Neural cell (in vitro differentiated cells): ENCODE measurements at regions not wholly inside any gene's neighbourhood (a gene's known extent, or its start where the extent isn't known, plus 50 kb on each side); places are given as distances from the start of the nearest gene placed in this dataset.

Experiments used
- H2AFZ ChIP-seq: fragments of 200-600, 300-800 bp; sonication (generic), shearing (Covaris generic); 2 replicates; pipeline ENCODE4 v1.6.0; 2014; ENCODE audit warnings: low read depth, mild to moderate bottlenecking, antibody characterized with exemption, low read length, moderate library complexity
- H3F3A ChIP-seq: fragments of 200-600 bp; shearing (Covaris generic); 2 replicates; pipeline ENCODE4 v1.6.1; 2016; ENCODE audit warnings: mild to moderate bottlenecking, moderate library complexity, mixed read lengths, antibody characterized with exemption, low read length; ENCODE audit not compliant: insufficient read depth, poor library complexity, severe bottlenecking
- H3K27ac ChIP-seq: fragments of 200-600, 300-800 bp; sonication (generic), shearing (Covaris generic); 2 replicates; pipeline ENCODE4 v1.5.1; 2014; ENCODE audit warnings: mild to moderate bottlenecking, low read length, moderate library complexity
- H3K27me3 ChIP-seq: fragments of 300-800, 200-600 bp; sonication (generic), shearing (Covaris generic); 2 replicates; pipeline ENCODE4 v1.6.0; 2014; ENCODE audit warnings: mild to moderate bottlenecking, low read depth, low read length, moderate library complexity; ENCODE audit not compliant: insufficient read depth
- H3K36me3 ChIP-seq: fragments of 300-800, 200-600 bp; sonication (generic), shearing (Covaris generic); 2 replicates; pipeline ENCODE4 v1.5.1; 2014; ENCODE audit warnings: mild to moderate bottlenecking, antibody characterized with exemption, low read length, moderate library complexity; ENCODE audit not compliant: insufficient read depth
- H3K4me2 ChIP-seq: fragments of 300-800, 200-600 bp; sonication (generic), shearing (Covaris generic); 2 replicates; pipeline ENCODE4 v1.6.0; 2014; ENCODE audit warnings: mild to moderate bottlenecking, low read length
- H3K4me3 ChIP-seq: fragments of 300-800, 200-600 bp; sonication (generic), shearing (Covaris generic); 2 replicates; pipeline ENCODE4 v1.5.1; 2014; ENCODE audit warnings: mild to moderate bottlenecking, low read length, moderate library complexity
- H3K79me2 ChIP-seq: fragments of 200-600 bp; shearing (Covaris generic); replicated peaks from 2 replicates; pipeline ENCODE4 v1.6.0; 2014; ENCODE audit warnings: mild to moderate bottlenecking, low read length, moderate library complexity; ENCODE audit not compliant: insufficient read depth
- H3K9ac ChIP-seq: fragments of 300-800, 200-600 bp; sonication (generic), shearing (Covaris generic); 2 replicates; pipeline ENCODE4 v1.6.1; 2016; ENCODE audit warnings: mild to moderate bottlenecking, low read length, mixed read lengths
- H3K9me2 ChIP-seq: fragments of 200-600 bp; shearing (Covaris generic); 2 replicates; pipeline ENCODE4 v1.6.1; 2016; ENCODE audit warnings: mild to moderate bottlenecking, low read length, mixed read lengths; ENCODE audit not compliant: insufficient read depth
- H3K9me3 ChIP-seq: fragments of 200-600, 300-800 bp; sonication (generic), shearing (Covaris generic); 2 replicates; pipeline ENCODE4 v1.6.1; 2016; ENCODE audit warnings: mild to moderate bottlenecking, mixed run types, low read length, moderate library complexity, mixed read lengths
- H4K20me1 ChIP-seq: fragments of 200-600 bp; shearing (Covaris generic); 2 replicates; pipeline ENCODE4 v1.6.1; 2016; ENCODE audit warnings: mild to moderate bottlenecking, mixed run types; ENCODE audit not compliant: insufficient read depth
- EP300 ChIP-seq: fragments of 450-650 bp; conservative IDR thresholded peaks from 2 replicates; pipeline ENCODE4 v1.6.1; 2014; ENCODE audit warnings: antibody characterized with exemption, mild to moderate bottlenecking, moderate library complexity; ENCODE audit not compliant: poor library complexity, severe bottlenecking
- EZH2 ChIP-seq: fragments of 200-600, 300-800 bp; shearing (Covaris generic), sonication (generic); IDR thresholded peaks from 2 replicates; pipeline ENCODE4 v1.6.1; 2014; ENCODE audit warnings: antibody characterized with exemption, low read length, borderline replicate concordance, mild to moderate bottlenecking; ENCODE audit not compliant: insufficient read depth, poor library complexity, severe bottlenecking
- MXI1 ChIP-seq: fragments of 450-650 bp; conservative IDR thresholded peaks from 2 replicates; pipeline ENCODE4 v1.6.1; 2014; ENCODE audit warnings: antibody characterized with exemption, mild to moderate bottlenecking; ENCODE audit not compliant: poor library complexity, severe bottlenecking
- POLR2AphosphoS5 ChIP-seq: IDR thresholded peaks from 2 replicates; pipeline ENCODE4 v1.6.1; 2012
- RAD21 ChIP-seq: fragments of 450-650 bp; conservative IDR thresholded peaks from 2 replicates; pipeline ENCODE4 v1.6.1; 2014; ENCODE audit warnings: antibody characterized with exemption, mild to moderate bottlenecking, moderate library complexity
- SMC3 ChIP-seq: fragments of 450-650 bp; conservative IDR thresholded peaks from 2 replicates; pipeline ENCODE4 v1.6.1; 2014; ENCODE audit warnings: antibody characterized with exemption, mild to moderate bottlenecking, moderate library complexity; ENCODE audit not compliant: poor library complexity
- TAF1 ChIP-seq: IDR thresholded peaks from 2 replicates; pipeline ENCODE4 v1.6.1; 2012; ENCODE audit warnings: low read depth
- TF ChIP-seq, protein P1 (sequence below): fragments of 450-650 bp; IDR thresholded peaks from 2 replicates; pipeline ENCODE4 v1.5.1; 2014; ENCODE audit warnings: antibody characterized with exemption, mild to moderate bottlenecking, moderate library complexity; ENCODE audit not compliant: poor library complexity, severe bottlenecking

DNA sequence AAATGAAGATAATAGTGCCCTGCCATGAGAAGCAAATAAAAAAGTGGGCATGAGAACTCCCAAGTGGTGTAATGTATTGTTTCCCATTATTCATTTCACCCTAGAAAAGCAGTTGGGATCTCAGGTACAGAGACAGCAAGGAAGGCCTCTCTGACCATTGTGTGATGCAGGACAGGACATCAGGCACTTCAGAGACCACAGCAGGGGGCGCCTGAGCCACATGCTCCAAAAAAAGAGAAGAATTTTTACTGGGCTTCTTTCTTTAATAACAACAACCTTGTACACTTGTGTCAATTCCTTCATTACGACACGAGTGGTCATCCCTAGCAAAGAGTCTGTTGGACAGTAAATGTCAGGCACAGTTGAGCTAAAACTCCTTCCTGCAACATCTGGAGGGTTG lies 533.3 kb downstream of the OMA1 start:
- Histone ChIP-seq H3K4me3 (no peak overlapping the region), H3F3A (no peaks in the 10 kb centered on the region), H3K9me3 (no peaks in the 10 kb centered on the region), H3K27me3 (no peaks in the 10 kb centered on the region), H3K9ac (no peak overlapping the region), H3K9me2 (no peaks in the 10 kb centered on the region), H3K27ac (no peak overlapping the region), H2AFZ (no peak overlapping the region), H3K79me2 (no peaks in the 10 kb centered on the region), H3K36me3 (no peaks in the 10 kb centered on the region), H3K4me2 (no peak overlapping the region), H4K20me1 (no peaks in the 10 kb centered on the region)
- no peak for TF ChIP-seq MXI1
- no peak for TF ChIP-seq RAD21
- TF ChIP-seq, protein P1, sequence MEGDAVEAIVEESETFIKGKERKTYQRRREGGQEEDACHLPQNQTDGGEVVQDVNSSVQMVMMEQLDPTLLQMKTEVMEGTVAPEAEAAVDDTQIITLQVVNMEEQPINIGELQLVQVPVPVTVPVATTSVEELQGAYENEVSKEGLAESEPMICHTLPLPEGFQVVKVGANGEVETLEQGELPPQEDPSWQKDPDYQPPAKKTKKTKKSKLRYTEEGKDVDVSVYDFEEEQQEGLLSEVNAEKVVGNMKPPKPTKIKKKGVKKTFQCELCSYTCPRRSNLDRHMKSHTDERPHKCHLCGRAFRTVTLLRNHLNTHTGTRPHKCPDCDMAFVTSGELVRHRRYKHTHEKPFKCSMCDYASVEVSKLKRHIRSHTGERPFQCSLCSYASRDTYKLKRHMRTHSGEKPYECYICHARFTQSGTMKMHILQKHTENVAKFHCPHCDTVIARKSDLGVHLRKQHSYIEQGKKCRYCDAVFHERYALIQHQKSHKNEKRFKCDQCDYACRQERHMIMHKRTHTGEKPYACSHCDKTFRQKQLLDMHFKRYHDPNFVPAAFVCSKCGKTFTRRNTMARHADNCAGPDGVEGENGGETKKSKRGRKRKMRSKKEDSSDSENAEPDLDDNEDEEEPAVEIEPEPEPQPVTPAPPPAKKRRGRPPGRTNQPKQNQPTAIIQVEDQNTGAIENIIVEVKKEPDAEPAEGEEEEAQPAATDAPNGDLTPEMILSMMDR: no peak
- TF ChIP-seq SMC3: no peak
- TF ChIP-seq POLR2AphosphoS5: no peak
- no peak for TF ChIP-seq EZH2

DNA sequence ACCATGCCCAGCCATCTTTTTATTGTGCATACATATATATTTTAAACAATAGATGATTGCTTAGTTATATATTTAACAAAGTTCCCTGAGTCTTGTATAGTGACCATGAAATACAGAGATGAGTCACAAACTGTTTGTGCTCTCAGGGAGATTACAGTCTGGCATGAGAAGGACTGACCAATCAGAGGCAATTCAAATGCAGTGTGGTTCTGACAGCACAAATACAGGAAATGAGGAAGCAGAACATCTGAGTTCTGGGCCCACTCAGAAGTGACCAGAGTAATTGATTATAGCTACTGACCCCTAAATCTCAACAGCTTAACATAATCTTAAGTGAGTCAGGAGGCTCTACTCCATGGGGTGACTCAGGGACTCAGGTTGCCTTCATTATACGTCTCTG lies 534.5 kb downstream of the OMA1 start:
- Histone ChIP-seq H3K27ac (no peak overlapping the region), H4K20me1 (no peaks in the 10 kb centered on the region), H3K9ac (no peak overlapping the region), H3K4me2 (no peak overlapping the region), H3K9me3 (no peaks in the 10 kb centered on the region), H3K4me3 (no peak overlapping the region), H3K27me3 (no peaks in the 10 kb centered on the region), H2AFZ (no peak overlapping the region), H3K9me2 (no peaks in the 10 kb centered on the region), H3K36me3 (no peaks in the 10 kb centered on the region), H3K79me2 (no peaks in the 10 kb centered on the region), H3F3A (no peaks in the 10 kb centered on the region)
- no peak for TF ChIP-seq EP300
- TF ChIP-seq TAF1: no peak
- no peak for TF ChIP-seq RAD21
- no peak for TF ChIP-seq SMC3
- TF ChIP-seq, protein P1: no peak
- TF ChIP-seq EZH2: no peak

GRCh38 chr1:58006421-58007046 lies 540.0 kb downstream of the OMA1 start:
- no peaks in the 10 kb centered on the region for H3K9me3 ChIP-seq
- H3K36me3 ChIP-seq: no peaks in the 10 kb centered on the region
- no peak overlapping the region for H3K9ac ChIP-seq
- H4K20me1 ChIP-seq: no peaks in the 10 kb centered on the region
- H2AFZ ChIP-seq: no peak overlapping the region
- no peaks in the 10 kb centered on the region for H3K79me2 ChIP-seq
- H3K9me2 ChIP-seq: no peaks in the 10 kb centered on the region
- TF ChIP-seq TAF1 (no peak), SMC3 (no peak), EZH2 (no peak), EP300 (no peak)
- TF ChIP-seq, protein P1: no peak
- no peak overlapping the region for H3K4me3 ChIP-seq
- H3K4me2 ChIP-seq: no peak overlapping the region
- H3K27ac ChIP-seq: peak overlapping the region; percentile 14
- no peaks in the 10 kb centered on the region for H3F3A ChIP-seq
- no peaks in the 10 kb centered on the region for H3K27me3 ChIP-seq
